Immature natural killer cell (primary cell): ENCODE measurements at regions not wholly inside any gene's neighbourhood (a gene's known extent, or its start where the extent isn't known, plus 50 kb on each side); places are given as distances from the start of the nearest gene placed in this dataset.

Experiments
- DNase-seq, 3 donors: peaks; one replicate each; pipeline ENCODE4 v3.0.0; 2022; ENCODE audit warnings: mixed read lengths in 1 of 3
- H3K27ac Mint-ChIP-seq, 6 donors: one replicate each; pipeline ENCODE4 v1.8.0; 2020; ENCODE audit warnings: mixed read lengths in 6 of 6, mild to moderate bottlenecking in 5 of 6, inconsistent platforms in 4 of 6, moderate library complexity in 3 of 6
- H3K27me3 Mint-ChIP-seq, 3 donors: one replicate each; pipeline ENCODE4 v1.8.0; 2020 to 2021; ENCODE audit warnings: low read depth in 3 of 3, mild to moderate bottlenecking in 3 of 3, mixed read lengths in 3 of 3, moderate library complexity in 3 of 3, inconsistent platforms in 1 of 3
- H3K36me3 Mint-ChIP-seq, 3 donors: one replicate each; pipeline ENCODE4 v1.8.0; 2020; ENCODE audit warnings: mixed read lengths in 3 of 3, inconsistent platforms in 2 of 3, mild to moderate bottlenecking in 2 of 3
- H3K4me1 Mint-ChIP-seq, 2 donors: one replicate each; pipeline ENCODE4 v1.8.0; 2020; ENCODE audit warnings: inconsistent platforms in 2 of 2, mild to moderate bottlenecking in 2 of 2, mixed read lengths in 2 of 2, moderate library complexity in 1 of 2
- H3K4me3 Mint-ChIP-seq, 5 donors: one replicate each; pipeline ENCODE4 v1.8.0; 2020; ENCODE audit warnings: mild to moderate bottlenecking in 5 of 5, mixed read lengths in 5 of 5, inconsistent platforms in 3 of 5, moderate library complexity in 3 of 5
- H3K9me3 Mint-ChIP-seq, 6 donors: one replicate each; pipeline ENCODE4 v1.8.0; 2020; ENCODE audit warnings: mild to moderate bottlenecking in 6 of 6, mixed read lengths in 6 of 6, inconsistent platforms in 4 of 6, moderate library complexity in 3 of 6

GRCh38 chr16:14337303-14338191 lies 266.4 kb downstream of the MRTFB start:
- DNase-seq, result no peak
- H3K27ac Mint-ChIP-seq, result no peak overlapping the region
- no peaks in the 10 kb centered on the region for H3K36me3 Mint-ChIP-seq
- no peaks in the 10 kb centered on the region for H3K4me1 Mint-ChIP-seq
- no peak overlapping the region for H3K4me3 Mint-ChIP-seq
- peaks cover 0 to 3% (median 0%) of the 10 kb centered on the region in 3 donors for H3K27me3 Mint-ChIP-seq
- H3K9me3 Mint-ChIP-seq, result peaks cover 0 to 3% (median 0%) of the 10 kb centered on the region in 6 donors

GRCh38 chr16:14335297-14335696 lies 264.2 kb downstream of the MRTFB start:
- Mint-ChIP-seq H3K9me3 (peaks cover 0 to 2% (median 0%) of the 10 kb centered on the region in 6 donors), H3K4me3 (no peak overlapping the region), H3K36me3 (no peaks in the 10 kb centered on the region), H3K4me1 (no peaks in the 10 kb centered on the region), H3K27ac (no peak overlapping the region), H3K27me3 (no peaks in the 10 kb centered on the region)
- no peak for DNase-seq

- Mint-ChIP-seq H3K36me3 (no peaks in the 10 kb centered on the region), H3K27ac (no peak overlapping the region), H3K4me1 (no peaks in the 10 kb centered on the region), H3K9me3 (no peaks in the 10 kb centered on the region), H3K4me3 (no peak overlapping the region), H3K27me3 (no peaks in the 10 kb centered on the region)
- no peak for DNase-seq
Observed at GRCh38 chr16:14334366-14335080, 263.4 kb downstream of the MRTFB start.

DNA sequence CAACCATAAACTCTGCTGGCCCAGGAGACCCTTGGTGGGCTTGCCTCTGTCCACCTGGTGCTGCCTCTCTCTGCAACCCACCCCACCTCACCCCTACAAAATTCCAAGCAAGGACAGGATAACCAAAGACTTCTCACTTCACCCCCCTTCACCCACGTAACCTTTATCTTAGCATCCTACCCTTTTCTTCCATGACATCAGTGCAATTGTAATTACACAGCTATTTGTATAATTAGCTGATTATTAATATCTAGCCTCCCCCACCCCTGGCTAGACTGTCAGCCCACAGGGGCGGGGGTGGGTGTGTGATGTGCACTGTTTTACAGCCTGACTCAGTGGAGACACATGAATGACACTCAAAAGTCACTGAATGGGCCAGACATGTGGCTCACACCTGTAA lies 262.2 kb downstream of the MRTFB start:
- Mint-ChIP-seq H3K9me3 (no peaks in the 10 kb centered on the region), H3K36me3 (no peaks in the 10 kb centered on the region), H3K27ac (no peak overlapping the region), H3K4me3 (no peak overlapping the region), H3K4me1 (no peaks in the 10 kb centered on the region), H3K27me3 (no peaks in the 10 kb centered on the region)
- DNase-seq, result no peak

- H3K4me1 Mint-ChIP-seq, result no peaks in the 10 kb centered on the region
- H3K27me3 Mint-ChIP-seq, result peaks cover 0 to 2% (median 0%) of the 10 kb centered on the region in 3 donors
- DNase-seq, result no peak
- no peak overlapping the region for H3K27ac Mint-ChIP-seq
- H3K4me3 Mint-ChIP-seq, result no peak overlapping the region
- H3K9me3 Mint-ChIP-seq, result no peaks in the 10 kb centered on the region
- H3K36me3 Mint-ChIP-seq, result no peaks in the 10 kb centered on the region
Observed at GRCh38 chr16:14331020-14331419, 259.9 kb downstream of the MRTFB start.

DNA sequence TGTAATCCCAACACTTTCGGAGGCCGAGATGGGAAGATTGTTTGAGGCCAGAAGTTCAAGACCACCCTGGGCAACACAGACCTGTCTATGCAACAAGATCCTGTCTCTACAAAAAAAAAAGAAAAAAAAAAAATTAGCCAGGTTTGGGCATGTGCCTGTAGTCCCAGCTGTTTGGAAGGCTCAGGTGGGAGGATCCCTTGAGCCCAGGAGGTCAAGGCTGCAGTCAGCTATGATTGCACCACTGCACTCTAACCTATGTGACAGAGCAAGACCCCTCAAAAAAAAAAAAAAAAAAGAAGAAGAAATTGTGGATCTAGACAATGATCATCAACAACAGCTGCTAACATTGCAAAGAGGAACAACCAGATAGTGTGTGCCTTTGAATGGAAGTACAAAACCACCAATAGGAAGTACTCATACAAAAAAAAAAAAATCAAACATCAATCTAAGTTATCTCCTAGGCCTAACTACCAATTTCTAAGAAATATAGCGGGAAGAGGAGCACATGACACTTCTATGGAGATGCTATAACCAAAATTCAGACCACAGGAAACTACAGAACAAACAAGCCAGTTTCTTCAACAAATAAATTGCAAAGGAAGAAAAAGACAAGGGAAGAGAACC lies 258.7 kb downstream of the MRTFB start:
- Mint-ChIP-seq H3K4me3 (no peak overlapping the region), H3K27me3 (peaks cover 0 to 3% (median 0%) of the 10 kb centered on the region in 3 donors), H3K27ac (no peak overlapping the region), H3K36me3 (no peaks in the 10 kb centered on the region), H3K4me1 (no peaks in the 10 kb centered on the region), H3K9me3 (no peaks in the 10 kb centered on the region)
- DNase-seq, result no peak

DNA sequence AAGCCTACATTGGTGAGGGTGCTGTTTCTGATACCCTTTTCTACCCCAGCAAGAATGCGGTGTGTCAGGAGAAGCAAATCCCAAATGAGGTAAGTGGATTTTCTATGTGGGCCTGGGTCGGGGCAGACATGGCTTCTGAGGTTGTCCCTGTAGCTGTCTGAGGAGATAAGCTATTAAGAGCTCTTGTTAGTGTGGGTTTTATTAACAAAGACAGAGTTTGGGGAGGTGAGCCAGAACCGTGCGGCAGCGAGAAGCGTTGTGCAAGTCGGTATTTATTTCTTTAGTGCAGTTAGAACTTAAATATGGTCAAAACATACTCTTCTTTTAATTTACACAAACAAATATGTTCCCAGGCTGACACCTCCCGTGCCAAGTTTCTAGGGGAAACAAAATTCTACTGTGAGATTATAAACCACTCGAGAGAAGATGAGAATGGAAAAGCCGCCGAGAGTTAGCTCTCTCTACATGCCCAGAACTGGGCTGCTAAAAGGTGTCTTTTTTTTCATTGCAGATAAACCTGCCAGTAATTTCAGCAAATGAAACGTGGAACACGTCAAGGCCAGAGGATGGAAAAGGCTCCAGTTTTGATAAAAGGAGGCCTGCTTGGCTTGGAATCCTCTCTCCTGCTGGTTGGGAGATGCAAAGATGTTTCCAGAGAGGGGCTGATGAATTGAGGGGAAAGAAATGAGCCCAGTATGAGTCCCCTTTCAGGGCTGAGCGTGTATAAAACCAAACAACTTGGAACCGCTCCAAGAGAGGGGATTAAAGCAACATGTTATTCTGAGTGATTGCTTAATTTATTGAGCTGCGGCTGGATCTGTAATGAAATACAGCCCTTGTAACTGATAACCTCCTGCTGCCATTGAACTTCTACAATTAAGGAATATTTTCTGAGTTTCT lies 254.6 kb downstream of the MRTFB start:
- H3K27me3 Mint-ChIP-seq, result peaks cover 0 to 3% (median 2%) of the 10 kb centered on the region in 3 donors
- no peak overlapping the region for H3K27ac Mint-ChIP-seq
- no peaks in the 10 kb centered on the region for H3K4me1 Mint-ChIP-seq
- no peaks in the 10 kb centered on the region for H3K9me3 Mint-ChIP-seq
- no peak for DNase-seq
- no peaks in the 10 kb centered on the region for H3K36me3 Mint-ChIP-seq
- no peak overlapping the region for H3K4me3 Mint-ChIP-seq

GRCh38 chr16:14324581-14324980 lies 253.5 kb downstream of the MRTFB start:
- Mint-ChIP-seq H3K27ac (no peak overlapping the region), H3K27me3 (peaks cover 0 to 3% (median 2%) of the 10 kb centered on the region in 3 donors), H3K4me1 (no peaks in the 10 kb centered on the region), H3K4me3 (no peak overlapping the region), H3K9me3 (no peaks in the 10 kb centered on the region), H3K36me3 (no peaks in the 10 kb centered on the region)
- DNase-seq, result no peak

- H3K27ac Mint-ChIP-seq, result no peak overlapping the region
- no peaks in the 10 kb centered on the region for H3K36me3 Mint-ChIP-seq
- no peaks in the 10 kb centered on the region for H3K9me3 Mint-ChIP-seq
- no peak for DNase-seq
- no peaks in the 10 kb centered on the region for H3K4me1 Mint-ChIP-seq
- H3K4me3 Mint-ChIP-seq, result no peak overlapping the region
- H3K27me3 Mint-ChIP-seq, result peaks cover 0 to 2% (median 2%) of the 10 kb centered on the region in 3 donors
Observed at GRCh38 chr16:14322186-14322585, 251.1 kb downstream of the MRTFB start.

DNA sequence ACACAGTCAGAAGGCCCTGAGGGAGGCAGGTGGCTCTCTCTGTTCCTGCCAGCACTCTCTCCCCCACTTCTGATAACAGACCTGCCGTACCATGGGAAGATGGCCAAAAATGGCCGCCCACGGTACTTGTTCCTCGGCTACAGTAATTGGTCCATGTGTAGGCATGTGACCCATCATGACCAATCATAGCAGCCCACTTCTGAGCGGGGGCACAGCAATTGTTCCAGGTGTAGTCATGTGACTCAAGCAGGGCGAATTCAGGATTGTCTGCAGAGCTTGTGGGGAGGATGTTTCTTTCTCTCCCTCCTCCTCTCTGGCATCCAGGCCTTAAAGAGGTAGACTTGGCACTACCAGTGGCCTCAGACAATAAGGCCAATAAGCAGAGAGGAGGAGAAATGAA lies 250.4 kb downstream of the MRTFB start:
- Mint-ChIP-seq H3K36me3 (no peaks in the 10 kb centered on the region), H3K4me3 (no peak overlapping the region), H3K4me1 (no peaks in the 10 kb centered on the region), H3K27ac (no peak overlapping the region), H3K27me3 (peaks cover 0 to 2% (median 2%) of the 10 kb centered on the region in 3 donors), H3K9me3 (no peaks in the 10 kb centered on the region)
- DNase-seq, result no peak

GRCh38 chr16:14320406-14320805 lies 249.3 kb downstream of the MRTFB start:
- H3K27ac Mint-ChIP-seq, result no peak overlapping the region
- no peaks in the 10 kb centered on the region for H3K4me1 Mint-ChIP-seq
- H3K27me3 Mint-ChIP-seq, result peaks cover 0 to 2% (median under 1%) of the 10 kb centered on the region in 3 donors
- H3K4me3 Mint-ChIP-seq, result no peak overlapping the region
- H3K9me3 Mint-ChIP-seq, result no peaks in the 10 kb centered on the region
- no peak for DNase-seq
- H3K36me3 Mint-ChIP-seq, result no peaks in the 10 kb centered on the region
